Neuronal stem cell (in vitro differentiated cells): ENCODE measurements at regions not wholly inside any gene's neighbourhood (a gene's known extent, or its start where the extent isn't known, plus 50 kb on each side); places are given as distances from the start of the nearest gene placed in this dataset.

ENCODE experiments used
- DNase-seq: peaks from one replicate; pipeline ENCODE4 v3.0.0-alpha.2; 2013; ENCODE audit warnings: low spot score
- H2AFZ ChIP-seq: one replicate; pipeline ENCODE4 v1.6.1; 2013; ENCODE audit warnings: mild to moderate bottlenecking, low read length, inconsistent platforms
- H2AK5ac ChIP-seq: 2 replicates; pipeline ENCODE4 v1.6.1; 2013; ENCODE audit warnings: low read depth, mild to moderate bottlenecking, inconsistent platforms, low read length, moderate library complexity, mixed read lengths
- H2BK120ac ChIP-seq: 2 replicates; pipeline ENCODE4 v1.6.1; 2013; ENCODE audit warnings: low read depth, mild to moderate bottlenecking, inconsistent platforms, low read length, moderate library complexity, mixed read lengths
- H2BK12ac ChIP-seq: one replicate; pipeline ENCODE4 v1.6.1; 2013; ENCODE audit warnings: low read length, inconsistent platforms
- H2BK15ac ChIP-seq: 2 replicates; pipeline ENCODE4 v1.6.1; 2013; ENCODE audit warnings: mild to moderate bottlenecking, low read length, inconsistent platforms, mixed read lengths
- H2BK5ac ChIP-seq: one replicate; pipeline ENCODE4 v1.6.1; 2013; ENCODE audit warnings: inconsistent platforms, mild to moderate bottlenecking, low read length, moderate library complexity
- H3K14ac ChIP-seq: one replicate; pipeline ENCODE4 v1.6.1; 2013; ENCODE audit warnings: low read length, inconsistent platforms
- H3K18ac ChIP-seq: 2 replicates; pipeline ENCODE4 v1.6.1; 2013; ENCODE audit warnings: low read length, inconsistent platforms
- H3K23ac ChIP-seq: 2 replicates; pipeline ENCODE4 v1.6.1; 2013; ENCODE audit warnings: low read depth, mild to moderate bottlenecking, mixed read lengths, low read length, inconsistent platforms; ENCODE audit not compliant: poor library complexity
- H3K27ac ChIP-seq: replicated peaks from 3 replicates; pipeline ENCODE4 v1.5.1; 2013; ENCODE audit warnings: low read length, inconsistent platforms
- H3K27me3 ChIP-seq, 3 experiments: 2 replicates each; pipeline ENCODE4 v1.6.1; 2013; ENCODE audit warnings: low read length in 3 of 3, mild to moderate bottlenecking in 2 of 3, inconsistent platforms in 1 of 3, low read depth in 1 of 3, mixed read lengths in 1 of 3, moderate library complexity in 1 of 3; ENCODE audit not compliant: control insufficient read depth in 3 of 3, insufficient read depth in 3 of 3
- H3K36me3 ChIP-seq, 2 donors: replicated peaks in 1 of 2; 2 replicates each; pipeline ENCODE4 v1.6.1; 2013; ENCODE audit warnings: low read length in 2 of 2; ENCODE audit not compliant: control insufficient read depth in 2 of 2, insufficient read depth in 2 of 2
- H3K4ac ChIP-seq: 2 replicates; pipeline ENCODE4 v1.6.1; 2013; ENCODE audit warnings: inconsistent platforms, mild to moderate bottlenecking, low read length, moderate library complexity
- H3K4me1 ChIP-seq, 2 donors: 1 replicate in 1 of 2; 2 replicates in 1 of 2; pipeline ENCODE4 v1.6.1; 2013; ENCODE audit warnings: low read length in 2 of 2, low read depth in 1 of 2; ENCODE audit not compliant: control insufficient read depth in 2 of 2, insufficient read depth in 1 of 2
- H3K4me2 ChIP-seq: one replicate; pipeline ENCODE4 v1.6.1; 2013; ENCODE audit warnings: mild to moderate bottlenecking, low read length, inconsistent platforms; ENCODE audit not compliant: insufficient read depth, poor library complexity, severe bottlenecking
- H3K4me3 ChIP-seq, 2 donors: 2 replicates each; pipeline ENCODE4 v1.5.1; 2013; ENCODE audit warnings: low read length in 2 of 2, mild to moderate bottlenecking in 2 of 2, inconsistent platforms in 1 of 2, moderate library complexity in 1 of 2
- H3K79me1 ChIP-seq: one replicate; pipeline ENCODE4 v1.6.1; 2013; ENCODE audit warnings: low read depth, mild to moderate bottlenecking, inconsistent platforms, low read length, moderate library complexity
- H3K9ac ChIP-seq: one replicate; pipeline ENCODE4 v1.6.1; 2013; ENCODE audit warnings: mild to moderate bottlenecking, low read depth, low read length, inconsistent platforms; ENCODE audit not compliant: poor library complexity
- H3K9me3 ChIP-seq, 2 donors: replicated peaks in 1 of 2; 2 replicates each; pipeline versions ENCODE3 to v1.6.1; 2013; ENCODE audit warnings: low read length in 2 of 2, mild to moderate bottlenecking in 2 of 2, inconsistent platforms in 1 of 2, low read depth in 1 of 2, mixed read lengths in 1 of 2, moderate library complexity in 1 of 2; ENCODE audit not compliant: control insufficient read depth in 2 of 2, insufficient read depth in 1 of 2
- H4K8ac ChIP-seq: one replicate; pipeline ENCODE4 v1.6.1; 2013; ENCODE audit warnings: low read depth, mild to moderate bottlenecking, inconsistent platforms, low read length, moderate library complexity
- H4K91ac ChIP-seq: one replicate; pipeline ENCODE4 v1.6.1; 2013; ENCODE audit warnings: low read length, low read depth, mild to moderate bottlenecking, inconsistent platforms; ENCODE audit not compliant: poor library complexity
- WGBS, 2 donors: extraction: QIAGEN DNeasy Blood & Tissue Kit; methylation state at CpG; one replicate each; pipeline ENCODE4 v1.1.7; 2013; ENCODE audit warnings: missing lambda C conversion rate in 2 of 2, mixed read lengths in 1 of 2; ENCODE audit not compliant: insufficient read length in 2 of 2, insufficient replicate concordance in 1 of 2; ENCODE audit errors: extremely low coverage in 2 of 2; 5-methylcytosine and 5-hydroxymethylcytosine counted together

- no peak overlapping the region for H3K4me2 ChIP-seq
- H2BK120ac ChIP-seq, result no peak overlapping the region
- no peaks in the 10 kb centered on the region for H3K79me1 ChIP-seq
- H2BK15ac ChIP-seq, result no peak overlapping the region
- H3K4ac ChIP-seq, result no peak overlapping the region
- no peak overlapping the region for H3K9ac ChIP-seq
- H4K91ac ChIP-seq, result no peak overlapping the region
- DNase-seq, result no peak
- no peak overlapping the region for H3K14ac ChIP-seq
- H3K27ac ChIP-seq, result no peak overlapping the region
- no CpG with 5 or more reads among the region's 4 CpGs for WGBS, 2 donors
- no peak overlapping the region for H4K8ac ChIP-seq
- H3K18ac ChIP-seq, result peak overlapping the region; percentile 11
- no peaks in the 10 kb centered on the region for H3K36me3 ChIP-seq
- H2AK5ac ChIP-seq, result no peak overlapping the region
- H3K4me3 ChIP-seq, result no peak overlapping the region
- H2BK5ac ChIP-seq, result no peak overlapping the region
- peaks cover 0 to 15% (median 0%) of the 10 kb centered on the region in 3 experiments for H3K27me3 ChIP-seq
- H2AFZ ChIP-seq, result no peak overlapping the region
- H3K4me1 ChIP-seq, result no peaks in the 10 kb centered on the region
- H2BK12ac ChIP-seq, result no peak overlapping the region
- H3K23ac ChIP-seq, result no peak overlapping the region
- peaks cover 0 to 7% of the 10 kb centered on the region in 2 donors for H3K9me3 ChIP-seq
These were observed 259.8 kb upstream of the BLID start for GRCh38 chr11:122375687-122376399.

- Histone ChIP-seq H3K9ac (no peak overlapping the region), H3K4me1 (peaks cover 2 to 22% of the 10 kb centered on the region in 2 donors), H3K4me3 (no peak overlapping the region), H3K79me1 (no peaks in the 10 kb centered on the region), H4K91ac (no peak overlapping the region), H3K14ac (no peak overlapping the region), H2AFZ (no peak overlapping the region), H3K27me3 (peaks cover 0 to 4% (median 0%) of the 10 kb centered on the region in 3 experiments), H3K18ac (no peak overlapping the region), H2BK120ac (no peak overlapping the region), H2BK12ac (no peak overlapping the region), H3K4ac (no peak overlapping the region), H3K23ac (no peak overlapping the region), H3K4me2 (no peak overlapping the region), H2AK5ac (no peak overlapping the region), H4K8ac (no peak overlapping the region), H2BK15ac (no peak overlapping the region), H3K27ac (no peak overlapping the region), H3K36me3 (no peaks in the 10 kb centered on the region), H2BK5ac (no peak overlapping the region), H3K9me3 (no peaks in the 10 kb centered on the region)
- WGBS, 2 donors, result no CpG with 5 or more reads among the region's 4 CpGs
- DNase-seq, result no peak
These were observed 252.8 kb upstream of the BLID start for GRCh38 chr11:122368796-122369195.

GRCh38 chr11:122367809-122368231, 251.8 kb upstream of the BLID start:
- no peak overlapping the region for H3K4me2 ChIP-seq
- H2AK5ac ChIP-seq, result no peak overlapping the region
- H3K23ac ChIP-seq, result no peak overlapping the region
- no peak overlapping the region for H3K4ac ChIP-seq
- H2AFZ ChIP-seq, result peak overlapping the region; percentile 54
- no peak overlapping the region for H2BK12ac ChIP-seq
- no peak for DNase-seq
- no peak overlapping the region for H3K9ac ChIP-seq
- H3K27ac ChIP-seq, result no peak overlapping the region
- no peak overlapping the region for H2BK15ac ChIP-seq
- H3K9me3 ChIP-seq, result no peaks in the 10 kb centered on the region
- peaks cover 2 to 22% of the 10 kb centered on the region in 2 donors for H3K4me1 ChIP-seq
- no peak overlapping the region for H3K18ac ChIP-seq
- no peak overlapping the region for H3K14ac ChIP-seq
- H4K8ac ChIP-seq, result no peak overlapping the region
- WGBS, 2 donors, result no CpG with 5 or more reads among the region's 6 CpGs
- H2BK5ac ChIP-seq, result no peak overlapping the region
- no peak overlapping the region for H3K4me3 ChIP-seq
- H3K79me1 ChIP-seq, result no peaks in the 10 kb centered on the region
- H3K27me3 ChIP-seq, result peaks cover 0 to 4% (median 0%) of the 10 kb centered on the region in 3 experiments
- H3K36me3 ChIP-seq, result no peaks in the 10 kb centered on the region
- H4K91ac ChIP-seq, result no peak overlapping the region
- no peak overlapping the region for H2BK120ac ChIP-seq

- H3K4me3 ChIP-seq, result no peak overlapping the region
- H3K36me3 ChIP-seq, result no peaks in the 10 kb centered on the region
- H3K4me1 ChIP-seq, result peaks cover 2 to 22% of the 10 kb centered on the region in 2 donors
- H2BK5ac ChIP-seq, result no peak overlapping the region
- H3K4ac ChIP-seq, result no peak overlapping the region
- peak overlapping the region; percentile 70 for H2AFZ ChIP-seq
- no peaks in the 10 kb centered on the region for H3K79me1 ChIP-seq
- H2BK120ac ChIP-seq, result no peak overlapping the region
- no peak overlapping the region for H2AK5ac ChIP-seq
- no peaks in the 10 kb centered on the region for H3K27me3 ChIP-seq
- H2BK12ac ChIP-seq, result no peak overlapping the region
- no peak overlapping the region for H3K27ac ChIP-seq
- WGBS, 2 donors, result no CpG with 5 or more reads among the region's 11 CpGs
- no peak for DNase-seq
- no peak overlapping the region for H2BK15ac ChIP-seq
- H3K9ac ChIP-seq, result no peak overlapping the region
- H3K23ac ChIP-seq, result no peak overlapping the region
- H3K18ac ChIP-seq, result no peak overlapping the region
- peaks cover 0 to 5% of the 10 kb centered on the region in 2 donors for H3K9me3 ChIP-seq
- no peak overlapping the region for H4K91ac ChIP-seq
- no peak overlapping the region for H3K14ac ChIP-seq
- H3K4me2 ChIP-seq, result no peak overlapping the region
- H4K8ac ChIP-seq, result no peak overlapping the region
These were observed 249.8 kb upstream of the BLID start for GRCh38 chr11:122365610-122366360.
